ENCODE measurements at regions not wholly inside any gene's neighbourhood (a gene's known extent, or its start where the extent isn't known, plus 50 kb on each side); places are given as distances from the start of the nearest gene placed in this dataset.

- in situ Hi-C loops (cut with HindIII; ENCODE audit: low sequenced_read_pairs) = no loop called here
- DNase-seq (ENCODE audit: low read depth) = no peak
- no peak overlapping the region for H3K4me3 ChIP-seq (ENCODE audit: low read depth, low read length)
- TF ChIP-seq CTCF (IDR thresholded peaks at IDR 0.05; ENCODE audit: low read depth, low read length, missing control alignments) = no peak
Observed at GRCh38 chr12:132439333-132439904, 50.5 kb upstream of the FBRSL1 start.

- in situ Hi-C loops (cut with HindIII; ENCODE audit: low sequenced_read_pairs) = no loop called here
- no peak for TF ChIP-seq CTCF (IDR thresholded peaks at IDR 0.05; ENCODE audit: low read depth, low read length, missing control alignments)
- no peak overlapping the region for H3K4me3 ChIP-seq (ENCODE audit: low read depth, low read length)
- DNase-seq (ENCODE audit: low read depth) = no peak
Observed at GRCh38 chr12:132438726-132439125, 51.2 kb upstream of the FBRSL1 start.

GRCh38 chr12:132437943-132438700 lies 51.8 kb upstream of the FBRSL1 start:
- DNase-seq (ENCODE audit: low read depth) = no peak
- no peak for TF ChIP-seq CTCF (IDR thresholded peaks at IDR 0.05; ENCODE audit: low read depth, low read length, missing control alignments)
- in situ Hi-C loops (cut with HindIII; ENCODE audit: low sequenced_read_pairs) = no loop called here
- no peak overlapping the region for H3K4me3 ChIP-seq (ENCODE audit: low read depth, low read length)

GRCh38 chr12:132437252-132437932 lies 52.6 kb upstream of the FBRSL1 start:
- DNase-seq (ENCODE audit: low read depth) = no peak
- in situ Hi-C loops (cut with HindIII; ENCODE audit: low sequenced_read_pairs) = no loop called here
- TF ChIP-seq CTCF (IDR thresholded peaks at IDR 0.05; ENCODE audit: low read depth, low read length, missing control alignments) = no peak
- no peak overlapping the region for H3K4me3 ChIP-seq (ENCODE audit: low read depth, low read length)

GRCh38 chr12:132436791-132437251 lies 53.1 kb upstream of the FBRSL1 start:
- H3K4me3 ChIP-seq (ENCODE audit: low read depth, low read length) = no peak overlapping the region
- no peak for TF ChIP-seq CTCF (IDR thresholded peaks at IDR 0.05; ENCODE audit: low read depth, low read length, missing control alignments)
- in situ Hi-C loops (cut with HindIII; ENCODE audit: low sequenced_read_pairs) = no loop called here
- no peak for DNase-seq (ENCODE audit: low read depth)

GRCh38 chr12:132435486-132436187 lies 54.3 kb upstream of the FBRSL1 start:
- in situ Hi-C loops (cut with HindIII; ENCODE audit: low sequenced_read_pairs) = no loop called here
- no peak for TF ChIP-seq CTCF (IDR thresholded peaks at IDR 0.05; ENCODE audit: low read depth, low read length, missing control alignments)

More at GRCh38 chr12:132435486-132436187, 54.3 kb upstream of the FBRSL1 start:
- no peak for DNase-seq (ENCODE audit: low read depth)
- H3K4me3 ChIP-seq (ENCODE audit: low read depth, low read length) = no peak overlapping the region
